ENCODE measurements at regions not wholly inside any gene's neighbourhood (a gene's known extent, or its start where the extent isn't known, plus 50 kb on each side); places are given as distances from the start of the nearest gene placed in this dataset.

- Histone ChIP-seq H3K27me3 (ENCODE audit: low read depth) (no peaks in the 10 kb centered on the region), H3K4me3 (no peak overlapping the region), H3K27ac (replicated peaks) (no peak overlapping the region), H3K36me3 (no peaks in the 10 kb centered on the region), H3K9me3 (replicated peaks) (peaks cover 4% of the 10 kb centered on the region), H3K4me1 (no peaks in the 10 kb centered on the region)
- DNase-seq = no peak
- TF ChIP-seq, protein P1, sequence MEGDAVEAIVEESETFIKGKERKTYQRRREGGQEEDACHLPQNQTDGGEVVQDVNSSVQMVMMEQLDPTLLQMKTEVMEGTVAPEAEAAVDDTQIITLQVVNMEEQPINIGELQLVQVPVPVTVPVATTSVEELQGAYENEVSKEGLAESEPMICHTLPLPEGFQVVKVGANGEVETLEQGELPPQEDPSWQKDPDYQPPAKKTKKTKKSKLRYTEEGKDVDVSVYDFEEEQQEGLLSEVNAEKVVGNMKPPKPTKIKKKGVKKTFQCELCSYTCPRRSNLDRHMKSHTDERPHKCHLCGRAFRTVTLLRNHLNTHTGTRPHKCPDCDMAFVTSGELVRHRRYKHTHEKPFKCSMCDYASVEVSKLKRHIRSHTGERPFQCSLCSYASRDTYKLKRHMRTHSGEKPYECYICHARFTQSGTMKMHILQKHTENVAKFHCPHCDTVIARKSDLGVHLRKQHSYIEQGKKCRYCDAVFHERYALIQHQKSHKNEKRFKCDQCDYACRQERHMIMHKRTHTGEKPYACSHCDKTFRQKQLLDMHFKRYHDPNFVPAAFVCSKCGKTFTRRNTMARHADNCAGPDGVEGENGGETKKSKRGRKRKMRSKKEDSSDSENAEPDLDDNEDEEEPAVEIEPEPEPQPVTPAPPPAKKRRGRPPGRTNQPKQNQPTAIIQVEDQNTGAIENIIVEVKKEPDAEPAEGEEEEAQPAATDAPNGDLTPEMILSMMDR (IDR thresholded peaks at IDR 0.05; ENCODE audit: borderline replicate concordance) = no peak
- intact Hi-C loops (cut with micrococcal nuclease) = no loop called here
Observed at GRCh38 chr5:54367844-54368243, 57.5 kb upstream of the ARL15 start.

GRCh38 chr5:54366707-54367106 is 56.3 kb upstream of the ARL15 start:
- H3K27me3 ChIP-seq (ENCODE audit: low read depth) = no peaks in the 10 kb centered on the region
- H3K27ac ChIP-seq (replicated peaks) = no peak overlapping the region
- TF ChIP-seq, protein P1 (IDR thresholded peaks at IDR 0.05; ENCODE audit: borderline replicate concordance) = no peak
- DNase-seq = no peak
- H3K4me3 ChIP-seq = no peak overlapping the region
- H3K9me3 ChIP-seq (replicated peaks) = no peaks in the 10 kb centered on the region
- intact Hi-C loops (cut with micrococcal nuclease) = no loop called here
- H3K36me3 ChIP-seq = no peaks in the 10 kb centered on the region
- H3K4me1 ChIP-seq = peaks cover 7% of the 10 kb centered on the region

- Histone ChIP-seq H3K4me1 (peaks cover 28% of the 10 kb centered on the region), H3K4me3 (no peak overlapping the region), H3K9me3 (replicated peaks) (no peaks in the 10 kb centered on the region), H3K36me3 (no peaks in the 10 kb centered on the region), H3K27ac (replicated peaks) (no peak overlapping the region), H3K27me3 (ENCODE audit: low read depth) (no peaks in the 10 kb centered on the region)
- TF ChIP-seq, protein P1 (IDR thresholded peaks at IDR 0.05; ENCODE audit: borderline replicate concordance) = no peak
- intact Hi-C loops (cut with micrococcal nuclease) = no loop called here
- no peak for DNase-seq
Observed at GRCh38 chr5:54363669-54364068, 53.3 kb upstream of the ARL15 start.

GRCh38 chr5:54362992-54363625 is 52.7 kb upstream of the ARL15 start:
- DNase-seq = no peak
- H3K27me3 ChIP-seq (ENCODE audit: low read depth) = no peaks in the 10 kb centered on the region
- intact Hi-C loops (cut with micrococcal nuclease) = no loop called here
- H3K4me3 ChIP-seq = no peak overlapping the region
- peaks cover 31% of the 10 kb centered on the region for H3K4me1 ChIP-seq
- H3K27ac ChIP-seq (replicated peaks) = no peak overlapping the region
- TF ChIP-seq, protein P1 (IDR thresholded peaks at IDR 0.05; ENCODE audit: borderline replicate concordance) = no peak
- H3K36me3 ChIP-seq = no peaks in the 10 kb centered on the region
- no peaks in the 10 kb centered on the region for H3K9me3 ChIP-seq (replicated peaks)

DNA sequence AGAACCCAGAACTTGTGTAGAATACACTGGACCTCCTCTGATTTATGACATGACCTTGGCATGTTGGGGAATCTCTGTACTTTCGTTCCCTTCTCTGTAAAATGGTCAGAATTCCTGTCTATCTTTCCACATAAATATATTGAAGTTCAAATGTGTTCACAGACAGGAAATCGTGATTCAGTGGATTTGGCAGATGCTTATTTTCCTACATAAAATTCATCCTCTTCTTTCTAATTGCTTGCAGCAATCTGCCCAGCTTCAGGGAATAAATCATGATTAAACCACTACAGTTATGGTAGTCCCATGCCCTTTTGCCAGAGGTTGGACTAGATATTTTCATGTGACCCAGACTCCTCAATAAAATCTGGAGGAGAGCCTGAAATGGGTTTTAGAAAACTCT is 52.1 kb upstream of the ARL15 start:
- no peak overlapping the region for H3K4me3 ChIP-seq
- TF ChIP-seq, protein P1 (IDR thresholded peaks at IDR 0.05; ENCODE audit: borderline replicate concordance) = no peak
- no peaks in the 10 kb centered on the region for H3K9me3 ChIP-seq (replicated peaks)
- no peaks in the 10 kb centered on the region for H3K36me3 ChIP-seq
- no peaks in the 10 kb centered on the region for H3K27me3 ChIP-seq (ENCODE audit: low read depth)
- DNase-seq = no peak
- no peak overlapping the region for H3K27ac ChIP-seq (replicated peaks)
- intact Hi-C loops (cut with micrococcal nuclease) = no loop called here
- peaks cover 38% of the 10 kb centered on the region for H3K4me1 ChIP-seq
